ENCODE measurements at regions not wholly inside any gene's neighbourhood (a gene's known extent, or its start where the extent isn't known, plus 50 kb on each side); places are given as distances from the start of the nearest gene placed in this dataset.
"Not testable (repeated sequence)": the region's sequence is repeated elsewhere in the genome, so short reads cannot be mapped to it uniquely, and the experiment has no call there.

DNA sequence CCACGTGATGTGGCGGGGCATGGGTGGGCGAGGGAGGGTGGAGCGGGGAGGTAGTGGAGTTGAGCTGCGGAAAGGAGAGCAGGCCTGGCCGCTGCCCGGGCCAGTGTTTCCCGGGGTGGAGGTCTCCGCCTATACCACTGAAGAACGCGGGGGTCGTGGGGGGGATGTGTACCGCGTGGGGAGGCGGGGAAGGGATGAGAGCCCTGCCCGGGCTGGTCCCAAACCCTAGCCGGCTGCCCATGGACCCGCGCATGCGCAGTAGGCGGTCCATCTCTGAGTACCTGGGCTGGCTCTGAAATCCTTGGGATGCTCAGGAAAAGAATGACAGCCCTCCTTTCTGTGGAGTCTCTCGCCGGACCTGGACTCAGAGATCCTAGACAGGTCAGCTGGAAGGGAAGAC, 3927.8 kb upstream of the OR11H1 start:
- peaks cover 10% of the 10 kb centered on the region for H3K9me3 Mint-ChIP-seq
- not testable (repeated sequence) for H3K27me3 Mint-ChIP-seq, H3K4me1 Mint-ChIP-seq

DNA sequence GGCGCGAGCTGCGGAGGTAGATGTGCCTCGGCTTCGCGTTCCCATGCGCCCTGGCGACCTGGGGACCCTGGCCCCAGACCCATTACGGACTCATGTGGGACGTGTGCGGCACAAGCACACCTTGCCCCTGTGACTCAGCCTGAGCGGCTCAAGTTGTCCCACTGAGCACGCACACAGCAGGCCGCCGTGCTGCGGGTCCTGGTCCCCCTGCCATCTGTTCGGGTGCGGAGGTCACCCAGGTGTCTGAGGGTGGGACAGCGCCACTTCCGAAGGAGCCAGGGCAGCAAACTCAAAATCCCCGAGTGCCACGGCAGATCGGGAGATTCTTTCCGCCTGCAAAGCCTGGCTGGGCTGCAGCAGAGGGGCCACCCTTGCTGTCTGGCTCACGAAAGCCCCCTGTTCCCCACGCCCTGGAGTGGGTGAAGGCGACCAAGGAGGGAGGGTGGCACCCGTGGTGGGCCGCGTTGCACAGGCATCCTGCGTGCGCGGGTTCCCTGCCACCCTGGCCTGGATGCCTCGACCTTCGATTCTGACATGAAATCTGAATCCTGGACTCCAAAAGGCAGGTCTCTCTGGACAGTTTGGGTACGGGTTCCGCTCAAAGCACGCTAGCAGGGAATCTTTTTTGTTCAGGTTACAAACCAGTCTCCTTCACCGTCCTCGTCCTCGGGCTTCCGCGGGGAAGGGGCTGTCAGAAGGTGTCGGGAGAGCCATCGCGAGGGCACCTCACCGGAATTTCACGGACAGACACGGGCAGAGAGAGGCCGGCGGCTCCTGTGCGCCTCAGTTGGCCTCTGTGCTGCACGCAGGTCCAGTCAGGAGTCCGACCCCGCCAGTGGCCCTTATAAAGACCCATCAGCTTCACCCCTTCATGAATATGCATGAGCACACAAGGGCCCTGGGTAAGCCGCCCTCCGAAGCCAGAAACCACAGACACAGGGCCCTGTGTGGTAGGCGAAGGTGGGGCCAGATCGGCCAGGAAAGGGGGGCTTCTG, 3926.8 kb upstream of the OR11H1 start:
- H3K27me3 Mint-ChIP-seq; ATAC-seq (replicated peaks); H3K4me3 Mint-ChIP-seq; H3K27ac Mint-ChIP-seq; H3K36me3 Mint-ChIP-seq (ENCODE audit: low read depth); H3K4me1 Mint-ChIP-seq: not testable (repeated sequence)
- H3K9me3 Mint-ChIP-seq = peaks cover 10% of the 10 kb centered on the region

More for the DNA sequence above, 3927.8 kb upstream of the OR11H1 start:
- not testable (repeated sequence) for H3K4me3 Mint-ChIP-seq; H3K27ac Mint-ChIP-seq; ATAC-seq (replicated peaks); H3K36me3 Mint-ChIP-seq (ENCODE audit: low read depth)

- not testable (repeated sequence) for H3K4me1 Mint-ChIP-seq; ATAC-seq (replicated peaks); H3K27ac Mint-ChIP-seq; H3K4me3 Mint-ChIP-seq; H3K36me3 Mint-ChIP-seq (ENCODE audit: low read depth); H3K27me3 Mint-ChIP-seq
- peaks cover 15% of the 10 kb centered on the region for H3K9me3 Mint-ChIP-seq
Observed at GRCh38 chr22:11604635-11605395, 3923.2 kb upstream of the OR11H1 start.

- Mint-ChIP-seq H3K4me3 (no peak overlapping the region), H3K9me3 (peaks cover 21% of the 10 kb centered on the region), H3K4me1 (no peaks in the 10 kb centered on the region), H3K27ac (no peak overlapping the region), H3K36me3 (ENCODE audit: low read depth) (no peaks in the 10 kb centered on the region), H3K27me3 (no peaks in the 10 kb centered on the region)
- ATAC-seq (replicated peaks) = no peak
Observed at GRCh38 chr22:11605468-11605981, 3922.5 kb upstream of the OR11H1 start.

DNA sequence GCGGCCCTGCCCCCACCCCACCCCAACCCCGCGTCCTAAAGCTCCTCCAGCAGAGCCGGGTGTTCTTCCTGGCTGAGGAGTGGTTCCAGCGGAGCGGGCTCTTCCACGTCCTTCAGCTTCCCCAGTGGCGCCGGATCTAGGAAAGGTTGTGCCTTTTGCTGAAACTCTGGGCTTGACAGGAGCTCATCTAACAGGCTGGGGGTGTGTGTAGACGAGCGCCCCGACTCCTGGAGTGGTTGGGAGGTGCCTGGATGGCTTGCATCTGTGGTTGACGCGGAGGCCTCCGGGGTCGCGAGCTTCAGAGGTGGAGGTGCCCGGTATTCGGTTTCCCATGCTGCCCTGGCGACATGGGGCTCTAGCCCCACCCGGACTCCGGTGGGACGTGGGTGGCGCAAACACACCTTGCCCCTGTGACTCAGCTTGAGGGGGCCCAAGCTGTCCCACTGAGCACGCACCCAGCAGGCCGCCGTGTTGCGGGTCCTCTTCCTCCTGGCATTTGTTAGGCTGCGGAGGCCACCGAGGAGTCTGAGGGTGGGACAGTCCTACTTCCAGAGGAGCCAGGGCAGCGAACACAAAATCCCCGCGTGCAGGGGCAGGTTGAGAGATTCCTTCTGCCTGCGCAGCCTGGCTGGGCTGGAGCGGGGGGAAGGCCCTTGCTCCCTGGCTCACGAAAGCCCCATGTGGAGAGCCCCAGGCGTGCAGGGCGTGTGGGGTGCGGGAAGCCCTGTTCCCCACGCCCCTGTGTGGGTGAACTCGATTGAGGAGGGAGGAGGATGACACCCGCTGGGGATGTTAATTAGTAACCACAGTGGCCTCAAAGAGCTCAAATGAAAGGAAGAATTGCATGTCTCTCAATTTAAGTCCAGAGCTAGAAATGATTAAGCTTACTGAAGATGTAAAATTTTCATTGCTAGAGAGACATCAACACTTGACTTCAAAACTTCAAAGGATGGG, 3921.7 kb upstream of the OR11H1 start:
- not testable (repeated sequence) for ATAC-seq (replicated peaks); H3K36me3 Mint-ChIP-seq (ENCODE audit: low read depth); H3K27ac Mint-ChIP-seq; H3K27me3 Mint-ChIP-seq; H3K4me3 Mint-ChIP-seq; H3K4me1 Mint-ChIP-seq
- peaks cover 27% of the 10 kb centered on the region for H3K9me3 Mint-ChIP-seq

- not testable (repeated sequence) for ATAC-seq (replicated peaks); H3K27me3 Mint-ChIP-seq; H3K4me3 Mint-ChIP-seq; H3K36me3 Mint-ChIP-seq (ENCODE audit: low read depth); H3K27ac Mint-ChIP-seq; H3K4me1 Mint-ChIP-seq
- peaks cover 33% of the 10 kb centered on the region for H3K9me3 Mint-ChIP-seq
Observed at GRCh38 chr22:11607215-11607614, 3920.8 kb upstream of the OR11H1 start.

DNA sequence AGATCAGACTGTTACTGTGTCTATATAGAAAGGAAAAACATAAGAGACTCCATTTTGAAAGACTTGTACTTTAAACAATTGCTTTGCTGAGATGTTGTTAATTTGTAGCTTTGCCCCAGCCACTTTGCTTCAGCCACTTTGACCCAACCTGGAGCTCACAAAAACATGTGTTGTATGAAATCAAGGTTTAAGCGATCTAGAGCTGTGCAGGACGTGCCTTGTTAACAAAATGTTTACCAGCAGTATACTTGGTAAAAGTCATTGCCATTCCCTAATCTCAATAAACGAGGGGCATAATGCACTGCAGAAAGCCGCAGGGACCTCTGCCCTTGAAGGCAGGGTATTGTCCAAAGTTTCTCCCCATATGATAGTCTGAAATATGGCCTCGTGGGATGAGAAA, 3919.5 kb upstream of the OR11H1 start:
- H3K9me3 Mint-ChIP-seq = peaks cover 41% of the 10 kb centered on the region
- H3K36me3 Mint-ChIP-seq (ENCODE audit: low read depth); H3K27ac Mint-ChIP-seq; H3K27me3 Mint-ChIP-seq; ATAC-seq (replicated peaks); H3K4me3 Mint-ChIP-seq; H3K4me1 Mint-ChIP-seq: not testable (repeated sequence)

GRCh38 chr22:11609193-11609592, 3918.8 kb upstream of the OR11H1 start:
- not testable (repeated sequence) for H3K4me1 Mint-ChIP-seq; ATAC-seq (replicated peaks); H3K27me3 Mint-ChIP-seq; H3K27ac Mint-ChIP-seq; H3K36me3 Mint-ChIP-seq (ENCODE audit: low read depth); H3K4me3 Mint-ChIP-seq
- H3K9me3 Mint-ChIP-seq = peaks cover 37% of the 10 kb centered on the region

DNA sequence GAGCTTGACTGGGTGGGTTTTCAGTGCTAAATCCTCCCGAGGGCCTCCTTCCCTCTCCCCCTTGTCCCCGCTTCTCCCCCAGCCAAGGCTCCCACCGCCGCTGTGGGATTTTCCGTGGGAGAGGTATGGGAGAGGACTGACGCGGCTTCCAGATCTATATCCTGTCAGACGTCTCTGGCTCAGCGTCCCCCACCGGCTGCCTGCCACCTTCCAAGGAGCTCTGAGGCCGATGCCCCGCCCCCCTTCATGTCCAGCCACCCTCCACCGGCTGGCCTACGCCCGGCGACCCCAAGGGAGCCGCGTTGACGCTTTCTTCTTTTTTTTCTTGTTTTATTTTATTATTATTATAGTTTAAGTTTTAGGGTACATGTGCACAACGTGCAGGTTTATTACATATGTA, 3916.7 kb upstream of the OR11H1 start:
- not testable (repeated sequence) for H3K4me1 Mint-ChIP-seq; H3K36me3 Mint-ChIP-seq (ENCODE audit: low read depth); H3K27me3 Mint-ChIP-seq; H3K4me3 Mint-ChIP-seq; H3K27ac Mint-ChIP-seq; ATAC-seq (replicated peaks)
- H3K9me3 Mint-ChIP-seq = peaks cover 50% of the 10 kb centered on the region

DNA sequence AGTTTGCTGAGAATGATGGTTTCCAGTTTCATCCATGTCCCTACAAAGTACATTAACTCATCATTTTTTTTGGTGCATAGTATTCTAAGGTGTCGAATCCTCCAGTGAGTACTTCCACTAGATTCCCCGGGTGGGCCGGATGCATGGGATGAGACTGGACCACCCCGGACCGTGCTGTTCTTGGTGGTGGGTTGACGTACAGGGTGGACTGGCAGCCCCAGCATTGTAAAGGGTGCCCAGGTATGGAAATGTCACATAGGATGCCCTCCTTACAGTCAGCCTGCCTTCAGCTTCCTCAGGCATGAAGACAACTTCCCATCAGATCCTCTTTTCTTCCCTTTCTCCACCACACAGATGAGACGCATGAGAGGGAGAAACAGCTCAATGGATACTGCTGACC, 3916.1 kb upstream of the OR11H1 start:
- H3K4me3 Mint-ChIP-seq; H3K27ac Mint-ChIP-seq; ATAC-seq (replicated peaks); H3K36me3 Mint-ChIP-seq (ENCODE audit: low read depth); H3K4me1 Mint-ChIP-seq; H3K27me3 Mint-ChIP-seq: not testable (repeated sequence)
- peaks cover 56% of the 10 kb centered on the region for H3K9me3 Mint-ChIP-seq

- not testable (repeated sequence) for H3K4me1 Mint-ChIP-seq; H3K27me3 Mint-ChIP-seq; ATAC-seq (replicated peaks); H3K27ac Mint-ChIP-seq; H3K4me3 Mint-ChIP-seq; H3K36me3 Mint-ChIP-seq (ENCODE audit: low read depth)
- H3K9me3 Mint-ChIP-seq = peaks cover 58% of the 10 kb centered on the region
Observed at GRCh38 chr22:11613081-11613897, 3914.7 kb upstream of the OR11H1 start.

- Mint-ChIP-seq H3K36me3 (ENCODE audit: low read depth) (no peaks in the 10 kb centered on the region), H3K4me1 (no peaks in the 10 kb centered on the region), H3K27ac (no peak overlapping the region), H3K4me3 (no peak overlapping the region), H3K9me3 (peaks cover 61% of the 10 kb centered on the region), H3K27me3 (no peaks in the 10 kb centered on the region)
- ATAC-seq (replicated peaks) = no peak
Observed at GRCh38 chr22:11613898-11614755, 3913.9 kb upstream of the OR11H1 start.
